K562 (cell line): ENCODE measurements at regions not wholly inside any gene's neighbourhood (a gene's known extent, or its start where the extent isn't known, plus 50 kb on each side); places are given as distances from the start of the nearest gene placed in this dataset.

Experiments
- ATAC-seq: fragments of 200-7000 bp; cut with Tn5 transposase; 3 replicates; pipeline ENCODE4 v1.9.1; 2020; ENCODE audit warnings: moderate library complexity
- BruUV-seq: library from RNA; stranded (reverse); fragments of 400-500 nt; replicated peaks from 2 replicates; lab custom pipeline; 2021; lab: Mats Ljungman, UMichigan
- CTCF ChIA-PET: fragments of 300-600 bp; formaldehyde crosslinking; extraction: SDS; loops from one replicate; lab custom pipeline; 2021; ENCODE audit warnings: low intra/inter-chr PET ratio; lab: Yijun Ruan, JAX
- POLR2A ChIA-PET: fragments of 300-600, 350-650 bp; sonication (Branson Sonifier 250); formaldehyde crosslinking; extraction: SDS; loops from one replicate; lab custom pipeline; 2021; ENCODE audit warnings: antibody characterized with exemption, inconsistent platforms; lab: Yijun Ruan, JAX
- DNase-seq, 4 experiments: peaks; one replicate each; pipeline versions ENCODE4 v3.0.0 to v3.0.0-alpha.2; 2011 to 2018; ENCODE audit warnings: low spot score in 3 of 4, mixed read lengths in 3 of 4; ENCODE audit errors: extremely low read depth in 1 of 4
- FAIRE-seq: peaks from 2 replicates; lab custom pipeline; 2011; peaks lifted over from hg19 to GRCh38; lab: Jason Lieb, UNC
- H2AFZ ChIP-seq: 2 replicates; pipeline ENCODE4 v1.6.0; 2011; ENCODE audit warnings: low read depth, low read length, control low read depth, inconsistent platforms
- H3K27ac ChIP-seq: fragments of 200-600 bp; 3 replicates; pipeline ENCODE4 v1.8.0; 2011; ENCODE audit warnings: low read depth, mild to moderate bottlenecking, control low read depth, inconsistent platforms, low read length, moderate library complexity, mixed read lengths; ENCODE audit errors: extremely low read depth
- H3K27me3 ChIP-seq, 2 experiments: fragments of 300-600 bp in 1 of 2; 2 replicates in 1 of 2; 3 replicates in 1 of 2; pipeline versions ENCODE4 v1.6.0 to v1.8.0; 2011; ENCODE audit warnings: inconsistent platforms in 2 of 2, low read length in 2 of 2, mild to moderate bottlenecking in 1 of 2, mixed read lengths in 1 of 2, moderate library complexity in 1 of 2; ENCODE audit not compliant: control insufficient read depth in 2 of 2, insufficient read depth in 2 of 2
- H3K36me3 ChIP-seq: fragments of 300-600 bp; 3 replicates; pipeline ENCODE4 v1.8.0; 2011; ENCODE audit warnings: mild to moderate bottlenecking, low read length, inconsistent platforms; ENCODE audit not compliant: control insufficient read depth, insufficient read depth
- H3K4me1 ChIP-seq, 2 experiments: fragments of 200-600 bp in 1 of 2; replicated peaks in 1 of 2; 2 replicates in 1 of 2; 3 replicates in 1 of 2; pipeline versions ENCODE4 v1.5.1 to v1.8.0; 2011; ENCODE audit warnings: inconsistent platforms in 2 of 2, low read length in 2 of 2, mild to moderate bottlenecking in 1 of 2, mixed read lengths in 1 of 2, moderate library complexity in 1 of 2; ENCODE audit not compliant: control insufficient read depth in 2 of 2, insufficient read depth in 2 of 2
- H3K4me2 ChIP-seq: 2 replicates; pipeline ENCODE4 v1.6.1; 2011; ENCODE audit warnings: low read length, control low read depth, inconsistent platforms, mixed read lengths; ENCODE audit not compliant: insufficient read depth
- H3K4me3 ChIP-seq: fragments of 200-600 bp; sonication (generic), shearing (Covaris generic); 2 replicates; pipeline ENCODE4 v1.5.1; 2016; ENCODE audit warnings: control low read depth, inconsistent platforms
- H3K79me2 ChIP-seq: fragments of 200-600 bp; 3 replicates; pipeline ENCODE4 v1.8.0; 2011; ENCODE audit warnings: low read length, inconsistent platforms; ENCODE audit not compliant: control insufficient read depth, insufficient read depth
- H3K9ac ChIP-seq, 2 experiments: 2 replicates each; pipeline versions ENCODE4 v1.6.0 to v1.6.1; 2011; ENCODE audit warnings: low read depth in 2 of 2, low read length in 2 of 2, control low read depth in 1 of 2, inconsistent platforms in 1 of 2, mild to moderate bottlenecking in 1 of 2, mixed read lengths in 1 of 2; ENCODE audit not compliant: insufficient read depth in 1 of 2
- H3K9me1 ChIP-seq: one replicate; pipeline ENCODE4 v1.6.0; 2011; ENCODE audit warnings: inconsistent platforms, mild to moderate bottlenecking, low read length, moderate library complexity; ENCODE audit not compliant: control insufficient read depth, insufficient read depth
- H3K9me3 ChIP-seq: replicated peaks from 2 replicates; pipeline ENCODE4 v1.5.1; 2011; ENCODE audit warnings: low read depth, low read length, inconsistent platforms; ENCODE audit not compliant: control insufficient read depth, insufficient read depth
- H4K20me1 ChIP-seq: replicated peaks from 2 replicates; pipeline ENCODE4 v1.6.1; 2011; ENCODE audit warnings: low read length, inconsistent platforms, mixed read lengths; ENCODE audit not compliant: control insufficient read depth, insufficient read depth
- ESRRB ChIP-seq: fragments of 250-450 bp; sonication (Bioruptor Pico); IDR thresholded peaks from 2 replicates; pipeline ENCODE4 v1.5.0; 2020; ENCODE audit warnings: mild to moderate bottlenecking, moderate library complexity, borderline replicate concordance
- FOXP1 ChIP-seq: sonication (generic); formaldehyde crosslinking; IDR thresholded peaks from 2 replicates; pipeline ENCODE4 v1.8.0; 2022; ENCODE audit warnings: mild to moderate bottlenecking, missing genetic modification reagents
- KAT8 ChIP-seq: fragments of 450-650 bp; IDR thresholded peaks from 2 replicates; pipeline ENCODE4 v1.6.1; 2016; ENCODE audit warnings: low read depth, mild to moderate bottlenecking
- LARP7 ChIP-seq: fragments of 450-650 bp; IDR thresholded peaks from 2 replicates; pipeline ENCODE4 v1.6.1; 2016
- MEIS2 ChIP-seq: fragments of 450-650 bp; IDR thresholded peaks from 2 replicates; pipeline ENCODE4 v1.6.1; 2014; ENCODE audit warnings: mild to moderate bottlenecking; ENCODE audit not compliant: partially characterized antibody
- PCBP1 ChIP-seq: fragments of 200-400 bp; formaldehyde crosslinking; IDR thresholded peaks from 2 replicates; pipeline ENCODE4 v1.6.1; 2018; ENCODE audit warnings: mild to moderate bottlenecking, low read depth, low read length; ENCODE audit not compliant: poor library complexity, severe bottlenecking
- POLR2B ChIP-seq: fragments of 450-650 bp; IDR thresholded peaks from 2 replicates; pipeline ENCODE4 v1.6.1; 2018; ENCODE audit warnings: low read depth; ENCODE audit not compliant: partially characterized antibody
- RB1 ChIP-seq: fragments of 450-650 bp; IDR thresholded peaks from 2 replicates; pipeline ENCODE4 v1.6.1; 2017; ENCODE audit warnings: low read depth, mild to moderate bottlenecking
- RERE ChIP-seq: sonication (generic); formaldehyde crosslinking; IDR thresholded peaks from 2 replicates; pipeline ENCODE4 v1.8.0; 2023; ENCODE audit warnings: missing genetic modification reagents, mild to moderate bottlenecking, borderline replicate concordance
- STAT5A ChIP-seq: IDR thresholded peaks from 2 replicates; pipeline ENCODE4 v1.6.1; 2012; ENCODE audit warnings: low read length, inconsistent platforms, borderline replicate concordance
- TARDBP ChIP-seq: fragments of 450-650 bp; IDR thresholded peaks from 2 replicates; pipeline ENCODE4 v1.6.1; 2016
- ZNF384 ChIP-seq: IDR thresholded peaks from 2 replicates; pipeline ENCODE4 v1.6.1; 2012; ENCODE audit warnings: low read depth, low read length, improper control_type of control experiment
- WGBS: fragments of 100-300 bp; shearing (Covaris generic); methylation state at CpG from one replicate; pipeline ENCODE4 v1.1.6; 2016; ENCODE audit warnings: low coverage, mixed read lengths; ENCODE audit not compliant: insufficient coverage; ENCODE audit errors: missing lambda C conversion rate; 5-methylcytosine and 5-hydroxymethylcytosine counted together
- in situ Hi-C: fragments of 300-500 bp; cut with MboI; formaldehyde crosslinking; loops from 4 replicates; pipeline ENCODE4 v1.15.0; 2018; ENCODE audit warnings: inconsistent platforms, mixed read lengths
- intact Hi-C: fragments of 100-400 bp; cut with micrococcal nuclease; formaldehyde crosslinking; loops from 2 replicates; pipeline ENCODE4 v1.14.2; 2022
- TF ChIP-seq, protein P1 (sequence below): fragments of 150-350 bp; IDR thresholded peaks from 2 replicates; pipeline ENCODE4 v1.6.1; 2014; ENCODE audit warnings: low read depth, mild to moderate bottlenecking, low read length, borderline replicate concordance

DNA sequence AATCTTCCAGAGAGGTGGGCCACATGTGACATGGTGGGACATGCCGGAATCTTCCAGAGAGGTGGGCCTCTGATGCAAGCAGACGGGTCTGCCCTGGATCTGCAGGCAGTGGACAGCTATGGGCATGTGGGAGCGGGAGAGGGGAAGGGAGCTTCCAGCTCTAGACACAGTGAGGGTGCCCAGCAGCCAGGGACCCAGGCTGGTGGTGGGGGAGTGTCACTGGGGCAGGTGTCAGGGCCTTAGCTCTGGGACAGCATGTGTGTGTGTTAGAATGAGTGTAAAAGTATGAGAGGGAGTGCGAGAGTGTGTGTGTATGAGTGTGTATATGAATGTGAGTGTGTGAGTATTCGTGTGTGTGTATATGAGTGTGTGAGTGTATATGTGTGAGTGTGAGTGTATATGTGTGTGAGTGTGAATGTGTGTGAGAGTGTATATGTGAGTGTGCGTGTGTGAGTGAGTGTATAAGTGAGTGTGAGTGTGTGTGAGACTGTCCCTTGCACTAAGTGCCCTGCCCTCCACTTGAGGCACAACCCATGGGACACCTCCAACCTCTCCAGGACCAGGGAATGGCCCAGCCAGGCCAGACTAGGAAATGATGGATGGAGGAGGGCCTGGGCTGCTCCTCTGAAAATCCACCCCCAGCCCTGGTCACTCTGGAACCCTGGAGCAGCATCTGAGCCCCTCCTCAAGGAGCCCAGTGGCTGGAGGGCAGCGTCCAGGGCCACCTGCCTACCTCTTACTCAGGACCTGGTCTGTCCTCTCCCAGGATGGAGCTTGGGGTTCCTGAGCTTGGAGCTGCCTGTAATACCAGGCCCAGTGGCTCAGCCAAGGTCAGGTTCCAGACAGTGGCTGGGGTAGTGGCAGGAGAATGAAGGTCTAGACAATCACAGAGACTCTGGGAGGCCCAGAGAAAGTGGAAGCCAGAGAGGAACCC lies 122.2 kb downstream of the C9orf50 start:
- WGBS = 90% methylated on average over 7 of the region's 7 CpGs
- no peaks in the 10 kb centered on the region for H3K9me1 ChIP-seq
- peaks cover 27 to 60% of the 10 kb centered on the region in 2 experiments for H3K4me1 ChIP-seq
- H3K4me3 ChIP-seq = no peak overlapping the region
- no peaks in the 10 kb centered on the region for H3K9me3 ChIP-seq
- ATAC-seq = no peak
- intact Hi-C loops = loop anchor here (10.0 kb wide), 1 partner anchor 154 kb away; no protein-coding TSS in a partner anchor
- no peaks in the 10 kb centered on the region for H3K27me3 ChIP-seq
- H3K36me3 ChIP-seq = peaks cover 21% of the 10 kb centered on the region; the same call in 2 of the 3 replicates
- in situ Hi-C loops = no loop called here
- ChIA-PET POLR2A (interaction anchor here (0.5 to 1.2 kb wide), 5 partner anchors 12 to 773 kb away, joined by 3 to 7 read pairs (median 3); no protein-coding TSS in a partner anchor), CTCF (no interaction called here)
- no peak overlapping the region for H2AFZ ChIP-seq
- H4K20me1 ChIP-seq = no peaks in the 10 kb centered on the region
- DNase-seq = peak in 1 of 4 experiments; percentile 1
- H3K27ac ChIP-seq = no peak overlapping the region; the same call in 2 of the 3 replicates
- no peak for FAIRE-seq
- H3K79me2 ChIP-seq = peaks cover 5% of the 10 kb centered on the region; the same call in 2 of the 3 replicates
- no TSS peak for BruUV-seq
- H3K9ac ChIP-seq = peak overlapping the region in 1 of 2 experiments; percentile 84; a peak in 1 of 4 replicates
- no peak overlapping the region for H3K4me2 ChIP-seq
- TF ChIP-seq FOXP1 (CRISPR knock-in tag) (no peak), TARDBP (peak; percentile 89), PCBP1 (no peak), RB1 (no peak), ZNF384 (no peak), STAT5A (peak; percentile 44; the same call in 1 of the 2 replicates), POLR2B (peak; percentile 56), KAT8 (no peak), LARP7 (peak; percentile 36; the same call in 1 of the 2 replicates), MEIS2 (no peak), ESRRB (no peak), RERE (CRISPR knock-in tag) (no peak)
- TF ChIP-seq, protein P1, sequence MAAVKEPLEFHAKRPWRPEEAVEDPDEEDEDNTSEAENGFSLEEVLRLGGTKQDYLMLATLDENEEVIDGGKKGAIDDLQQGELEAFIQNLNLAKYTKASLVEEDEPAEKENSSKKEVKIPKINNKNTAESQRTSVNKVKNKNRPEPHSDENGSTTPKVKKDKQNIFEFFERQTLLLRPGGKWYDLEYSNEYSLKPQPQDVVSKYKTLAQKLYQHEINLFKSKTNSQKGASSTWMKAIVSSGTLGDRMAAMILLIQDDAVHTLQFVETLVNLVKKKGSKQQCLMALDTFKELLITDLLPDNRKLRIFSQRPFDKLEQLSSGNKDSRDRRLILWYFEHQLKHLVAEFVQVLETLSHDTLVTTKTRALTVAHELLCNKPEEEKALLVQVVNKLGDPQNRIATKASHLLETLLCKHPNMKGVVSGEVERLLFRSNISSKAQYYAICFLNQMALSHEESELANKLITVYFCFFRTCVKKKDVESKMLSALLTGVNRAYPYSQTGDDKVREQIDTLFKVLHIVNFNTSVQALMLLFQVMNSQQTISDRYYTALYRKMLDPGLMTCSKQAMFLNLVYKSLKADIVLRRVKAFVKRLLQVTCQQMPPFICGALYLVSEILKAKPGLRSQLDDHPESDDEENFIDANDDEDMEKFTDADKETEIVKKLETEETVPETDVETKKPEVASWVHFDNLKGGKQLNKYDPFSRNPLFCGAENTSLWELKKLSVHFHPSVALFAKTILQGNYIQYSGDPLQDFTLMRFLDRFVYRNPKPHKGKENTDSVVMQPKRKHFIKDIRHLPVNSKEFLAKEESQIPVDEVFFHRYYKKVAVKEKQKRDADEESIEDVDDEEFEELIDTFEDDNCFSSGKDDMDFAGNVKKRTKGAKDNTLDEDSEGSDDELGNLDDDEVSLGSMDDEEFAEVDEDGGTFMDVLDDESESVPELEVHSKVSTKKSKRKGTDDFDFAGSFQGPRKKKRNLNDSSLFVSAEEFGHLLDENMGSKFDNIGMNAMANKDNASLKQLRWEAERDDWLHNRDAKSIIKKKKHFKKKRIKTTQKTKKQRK = no peak
